HT1080 (cell line): ENCODE measurements at regions not wholly inside any gene's neighbourhood (a gene's known extent, or its start where the extent isn't known, plus 50 kb on each side); places are given as distances from the start of the nearest gene placed in this dataset.
"Not testable (repeated sequence)": the region's sequence is repeated elsewhere in the genome, so short reads cannot be mapped to it uniquely, and the experiment has no call there.

ENCODE experiments used
- DNase-seq: peaks from one replicate; pipeline ENCODE4 v3.0.0-alpha.2; 2015; ENCODE audit warnings: low read depth

GRCh38 chrX:28205126-28205525 lies 223.9 kb upstream of the DCAF8L1 start:
- no peak for DNase-seq

- peak; percentile 58 for DNase-seq
Observed at GRCh38 chrX:28189011-28189410, 207.8 kb upstream of the DCAF8L1 start.

DNA sequence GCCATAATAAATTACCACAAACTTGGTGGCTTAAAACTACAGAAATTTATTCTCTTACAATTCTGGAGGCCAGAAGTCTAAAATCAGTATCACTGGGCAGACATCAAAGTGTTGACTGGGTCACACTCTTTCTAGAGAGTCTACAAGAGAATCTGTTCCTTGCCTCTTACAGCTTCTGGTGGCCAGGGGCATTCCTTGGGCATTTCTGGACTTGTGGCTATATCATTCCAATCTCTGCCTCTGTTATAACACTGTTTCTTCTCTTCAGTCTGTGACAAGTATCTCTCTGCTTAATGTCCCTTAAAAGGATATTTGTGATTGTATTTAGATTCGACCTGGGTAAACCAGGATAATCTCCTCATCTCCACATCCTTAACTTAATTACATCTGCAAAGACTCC lies 207.3 kb upstream of the DCAF8L1 start:
- DNase-seq: no peak

- DNase-seq: no peak
Observed at GRCh38 chrX:28180096-28180495, 198.8 kb upstream of the DCAF8L1 start.

DNA sequence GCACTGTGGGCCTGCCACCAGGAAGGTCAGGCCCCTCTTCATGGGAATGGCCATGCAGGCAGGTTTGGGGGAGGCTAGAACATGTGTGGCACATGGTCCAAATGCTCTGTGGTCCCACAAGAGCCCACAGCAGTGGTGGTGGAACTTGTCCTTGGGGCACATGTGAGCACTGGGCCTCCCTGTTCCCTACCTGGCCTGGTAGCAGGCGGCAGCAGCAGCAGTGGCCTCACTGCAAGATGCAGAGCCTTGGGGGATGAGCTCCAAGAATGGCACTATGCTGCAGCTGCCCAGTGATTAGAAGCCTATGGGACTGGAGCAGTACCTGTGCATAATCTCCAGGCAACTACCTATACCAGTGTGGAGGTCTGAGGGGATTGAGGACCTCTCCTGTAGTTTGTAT lies 197.0 kb upstream of the DCAF8L1 start:
- DNase-seq: no peak

DNA sequence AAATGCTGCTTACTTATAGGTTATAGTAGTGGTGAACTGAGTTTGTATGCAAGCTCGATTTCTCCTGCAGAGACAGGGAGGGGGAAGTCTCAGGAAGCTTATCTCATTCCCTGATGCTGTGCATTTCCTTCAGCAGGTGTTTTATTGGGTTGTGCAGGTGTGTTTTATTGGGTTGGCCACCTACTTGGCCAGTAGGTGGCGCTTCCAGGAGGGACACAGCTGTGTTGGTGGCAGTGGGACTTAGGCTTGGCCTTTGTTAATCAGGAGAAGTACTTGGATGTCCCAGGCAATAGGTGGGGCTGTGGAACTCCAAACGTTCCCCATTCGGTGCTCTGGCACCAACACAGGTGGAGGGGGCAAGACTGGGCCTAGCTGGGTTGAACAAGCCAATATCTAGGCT lies 196.0 kb upstream of the DCAF8L1 start:
- DNase-seq: no peak

GRCh38 chrX:28170713-28171112 lies 189.5 kb upstream of the DCAF8L1 start:
- DNase-seq: no peak

GRCh38 chrX:28158019-28158777 lies 176.9 kb upstream of the DCAF8L1 start:
- no peak for DNase-seq

- not testable (repeated sequence) for DNase-seq
Observed at GRCh38 chrX:28152263-28152662, 171.0 kb upstream of the DCAF8L1 start.

DNA sequence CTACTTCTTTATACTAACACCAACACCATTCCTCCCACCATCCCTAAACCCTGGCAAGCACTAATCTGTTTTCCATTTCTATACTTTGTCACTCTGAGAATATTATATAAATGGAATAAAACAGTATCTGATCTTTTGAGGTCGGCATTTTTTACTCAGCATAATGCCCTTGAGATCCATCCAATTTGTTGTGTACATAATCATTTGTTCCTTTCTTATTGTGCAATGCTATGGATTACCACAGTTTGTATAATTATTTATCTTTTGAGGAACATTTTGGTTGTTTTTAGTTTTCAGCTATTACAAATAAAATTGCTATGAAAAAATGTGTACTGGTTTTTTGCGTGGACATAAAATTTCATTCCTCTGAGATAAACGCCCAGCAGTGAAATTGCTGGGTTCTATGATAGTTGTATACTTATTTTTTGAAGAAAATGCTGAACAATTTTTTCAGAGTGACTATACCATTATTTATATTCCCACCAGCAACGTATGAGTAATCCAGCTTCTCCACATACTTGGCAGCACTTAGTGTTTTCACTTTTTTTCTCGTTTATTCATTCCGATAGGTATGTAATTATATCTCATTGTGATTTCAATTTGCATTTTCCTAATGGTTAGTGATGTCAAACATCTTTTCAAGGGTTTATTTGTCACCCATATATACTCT lies 154.3 kb upstream of the DCAF8L1 start:
- peak; percentile 11 for DNase-seq

- DNase-seq: no peak
Observed at GRCh38 chrX:28133763-28134162, 152.5 kb upstream of the DCAF8L1 start.

- peak; percentile 37 for DNase-seq
Observed at GRCh38 chrX:28127662-28128061, 146.4 kb upstream of the DCAF8L1 start.

DNA sequence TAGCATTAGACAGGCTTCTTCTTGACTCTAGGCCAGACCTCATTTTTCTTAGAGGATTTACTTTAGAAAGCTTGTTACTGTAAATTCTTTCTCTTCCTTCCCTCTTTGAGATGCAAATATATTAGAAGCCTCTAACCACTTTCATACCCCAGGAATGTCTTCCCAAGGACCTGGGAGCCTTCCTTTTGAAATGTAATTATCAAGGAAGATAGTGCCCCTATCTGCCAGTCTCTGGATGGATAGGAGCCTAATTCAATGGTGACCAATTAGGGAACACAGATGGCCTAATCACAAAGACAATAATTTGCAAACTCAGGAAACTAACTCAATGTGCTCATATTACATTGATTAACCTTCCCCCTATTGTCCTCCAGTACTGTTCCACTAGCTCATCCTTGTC lies 145.6 kb upstream of the DCAF8L1 start:
- DNase-seq: no peak

DNA sequence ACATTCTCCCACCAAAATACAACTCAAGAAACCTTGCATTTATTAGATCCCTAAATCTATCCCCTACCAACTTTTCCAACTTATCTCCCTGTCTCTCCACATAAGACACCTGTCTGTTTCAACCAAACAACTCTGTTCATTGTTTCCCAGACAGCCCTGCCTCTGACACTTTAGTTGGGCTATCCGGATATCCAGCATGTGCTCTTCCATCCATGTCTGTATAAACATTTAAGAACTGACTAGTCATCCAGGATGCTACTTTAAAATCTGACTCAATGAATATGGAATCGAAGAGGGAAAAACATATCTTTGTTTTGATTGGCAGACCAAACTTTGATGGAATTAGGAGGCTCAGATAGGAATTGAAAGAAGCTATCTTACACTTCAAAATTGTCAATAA lies 143.2 kb upstream of the DCAF8L1 start:
- no peak for DNase-seq

GRCh38 chrX:28120580-28121245 lies 139.5 kb upstream of the DCAF8L1 start:
- not testable (repeated sequence) for DNase-seq

GRCh38 chrX:28120072-28120471 lies 138.8 kb upstream of the DCAF8L1 start:
- peak; percentile 81 for DNase-seq

DNA sequence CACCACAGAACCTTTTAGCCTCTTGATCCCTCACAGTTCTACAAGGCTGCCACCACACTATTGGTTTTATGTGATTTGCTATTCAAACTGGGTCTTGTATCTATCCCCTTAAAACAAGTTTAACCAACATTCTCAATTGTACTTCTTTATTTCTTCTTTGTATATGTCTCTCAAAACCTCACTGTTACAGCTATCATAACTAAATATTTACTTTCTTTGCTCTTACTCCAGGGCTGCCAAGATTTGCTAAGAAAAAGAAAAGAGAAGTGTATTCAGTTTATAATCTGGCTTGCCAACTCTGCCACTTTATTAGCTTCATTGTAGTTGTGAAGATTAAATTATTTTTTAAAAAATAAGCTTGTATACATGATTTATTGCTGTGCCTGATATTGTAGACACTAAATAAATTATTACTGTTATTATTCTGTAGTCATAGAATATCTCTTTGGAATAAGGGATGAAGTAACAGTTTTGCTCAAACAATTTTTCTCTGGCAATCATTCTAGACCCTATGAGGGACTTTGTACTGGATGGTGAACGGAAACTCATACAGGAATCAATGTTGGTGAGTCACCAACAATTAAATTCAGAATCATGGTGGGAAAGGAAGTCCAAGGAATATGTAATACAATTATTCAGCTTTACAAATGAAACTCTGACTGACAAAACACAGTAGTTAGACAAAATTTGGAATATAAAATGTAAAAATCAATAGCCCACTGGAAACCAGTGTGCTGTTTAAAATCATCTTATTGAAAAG lies 127.1 kb upstream of the DCAF8L1 start:
- DNase-seq: no peak

DNA sequence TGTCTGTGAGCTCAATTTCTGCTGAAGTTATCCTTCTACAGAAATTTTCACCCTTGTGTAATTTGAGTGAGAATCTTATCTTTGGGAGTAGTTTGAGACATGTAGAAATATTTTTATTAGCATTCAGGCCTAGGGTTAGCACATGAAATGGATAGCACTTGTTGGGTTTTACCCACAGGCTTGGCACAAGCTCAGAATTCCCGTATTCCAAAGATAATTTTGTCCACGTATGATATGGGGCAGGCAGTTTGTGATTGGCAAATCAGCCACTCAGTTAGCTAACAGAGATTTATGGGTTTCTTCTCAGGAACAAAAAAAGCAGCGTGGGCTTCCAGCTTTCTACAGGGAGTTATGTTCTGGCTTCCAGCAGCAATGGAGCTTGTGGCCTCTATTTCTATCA lies 117.9 kb upstream of the DCAF8L1 start:
- no peak for DNase-seq

DNA sequence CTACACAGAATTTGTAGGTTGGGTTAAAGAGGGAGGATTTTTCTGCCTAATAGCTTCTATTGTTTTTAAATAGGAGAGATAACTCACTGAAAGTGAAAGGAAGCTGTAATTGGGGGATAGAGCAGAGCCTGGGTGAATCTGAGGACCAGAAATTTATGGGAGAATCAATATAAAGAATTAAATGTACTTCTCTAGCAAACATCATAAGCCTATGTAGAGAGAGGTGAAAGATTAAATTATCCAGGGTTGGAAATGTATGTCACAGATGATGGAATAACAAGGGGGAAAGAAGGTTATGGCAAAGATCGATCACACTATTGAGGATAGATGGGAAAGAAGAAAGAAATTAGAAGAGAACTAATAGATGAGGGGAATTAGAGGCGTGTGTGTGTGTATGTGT lies 104.4 kb upstream of the DCAF8L1 start:
- no peak for DNase-seq

GRCh38 chrX:28058901-28059300 lies 77.7 kb upstream of the DCAF8L1 start:
- no peak for DNase-seq

DNA sequence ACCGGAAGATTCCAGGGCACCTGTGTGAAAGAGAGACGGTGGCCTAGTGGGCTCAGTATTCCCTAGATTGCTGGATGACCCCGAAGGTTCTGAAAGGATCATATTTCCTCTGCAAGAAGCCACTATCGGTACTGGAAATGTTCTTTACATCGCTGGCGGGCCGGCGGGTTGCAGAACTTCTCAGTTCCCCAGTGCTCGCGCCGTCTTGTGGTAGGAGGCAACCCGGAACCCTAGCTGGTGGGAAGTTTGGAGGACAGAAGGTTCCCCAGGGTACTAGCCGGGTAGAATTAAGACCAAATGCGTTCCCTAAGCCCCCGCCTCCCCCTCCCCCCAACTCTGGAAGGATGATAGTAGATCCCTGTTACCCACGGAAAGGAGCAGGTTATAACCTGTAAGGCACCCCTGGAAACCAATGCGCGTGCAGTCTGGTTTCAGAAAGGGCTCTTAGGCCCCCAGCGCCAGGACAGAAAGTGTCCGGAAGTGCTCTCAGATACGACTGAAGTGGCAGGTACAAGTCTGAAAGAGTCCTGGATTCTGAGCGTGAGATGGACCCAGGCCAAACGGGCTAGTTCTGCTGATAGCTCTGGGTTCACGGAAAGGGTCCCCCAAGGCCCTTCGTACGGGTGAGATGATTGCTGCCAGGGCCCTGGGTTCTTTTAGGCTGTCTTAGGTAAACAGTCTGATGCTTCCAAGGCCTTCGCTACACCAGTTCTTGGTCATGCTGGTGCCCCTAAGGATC lies 61.7 kb upstream of the DCAF8L1 start:
- DNase-seq: no peak
